ENCODE measurements at regions not wholly inside any gene's neighbourhood (a gene's known extent, or its start where the extent isn't known, plus 50 kb on each side); places are given as distances from the start of the nearest gene placed in this dataset.

DNA sequence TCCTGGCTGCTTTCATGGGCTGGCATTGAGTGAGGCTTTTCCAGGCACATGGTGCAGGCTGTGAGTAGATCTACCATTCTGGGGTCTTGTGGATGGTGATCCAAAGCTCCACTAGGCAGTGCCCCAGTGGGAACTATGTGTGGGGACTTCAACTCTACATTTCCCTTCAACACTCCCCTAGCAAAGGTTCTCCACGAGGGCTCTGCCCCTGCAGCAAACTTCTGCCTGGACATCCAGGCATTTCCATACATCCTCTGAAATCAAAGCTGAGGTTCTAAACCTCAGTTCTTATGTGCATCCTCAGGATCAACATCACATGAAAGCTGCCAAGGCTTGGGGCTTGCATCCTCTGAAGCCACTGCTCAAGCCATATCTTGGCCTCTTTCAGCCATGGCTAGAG is 282.9 kb upstream of the ZPLD1 start:
- H3K4me3 ChIP-seq (ENCODE audit: low read depth, low read length), result no peak overlapping the region
- DNase-seq (ENCODE audit: low read depth), result no peak
- TF ChIP-seq, protein P1, sequence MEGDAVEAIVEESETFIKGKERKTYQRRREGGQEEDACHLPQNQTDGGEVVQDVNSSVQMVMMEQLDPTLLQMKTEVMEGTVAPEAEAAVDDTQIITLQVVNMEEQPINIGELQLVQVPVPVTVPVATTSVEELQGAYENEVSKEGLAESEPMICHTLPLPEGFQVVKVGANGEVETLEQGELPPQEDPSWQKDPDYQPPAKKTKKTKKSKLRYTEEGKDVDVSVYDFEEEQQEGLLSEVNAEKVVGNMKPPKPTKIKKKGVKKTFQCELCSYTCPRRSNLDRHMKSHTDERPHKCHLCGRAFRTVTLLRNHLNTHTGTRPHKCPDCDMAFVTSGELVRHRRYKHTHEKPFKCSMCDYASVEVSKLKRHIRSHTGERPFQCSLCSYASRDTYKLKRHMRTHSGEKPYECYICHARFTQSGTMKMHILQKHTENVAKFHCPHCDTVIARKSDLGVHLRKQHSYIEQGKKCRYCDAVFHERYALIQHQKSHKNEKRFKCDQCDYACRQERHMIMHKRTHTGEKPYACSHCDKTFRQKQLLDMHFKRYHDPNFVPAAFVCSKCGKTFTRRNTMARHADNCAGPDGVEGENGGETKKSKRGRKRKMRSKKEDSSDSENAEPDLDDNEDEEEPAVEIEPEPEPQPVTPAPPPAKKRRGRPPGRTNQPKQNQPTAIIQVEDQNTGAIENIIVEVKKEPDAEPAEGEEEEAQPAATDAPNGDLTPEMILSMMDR (conservative IDR thresholded peaks at IDR 0.05; ENCODE audit: low read depth, low read length), result no peak

DNA sequence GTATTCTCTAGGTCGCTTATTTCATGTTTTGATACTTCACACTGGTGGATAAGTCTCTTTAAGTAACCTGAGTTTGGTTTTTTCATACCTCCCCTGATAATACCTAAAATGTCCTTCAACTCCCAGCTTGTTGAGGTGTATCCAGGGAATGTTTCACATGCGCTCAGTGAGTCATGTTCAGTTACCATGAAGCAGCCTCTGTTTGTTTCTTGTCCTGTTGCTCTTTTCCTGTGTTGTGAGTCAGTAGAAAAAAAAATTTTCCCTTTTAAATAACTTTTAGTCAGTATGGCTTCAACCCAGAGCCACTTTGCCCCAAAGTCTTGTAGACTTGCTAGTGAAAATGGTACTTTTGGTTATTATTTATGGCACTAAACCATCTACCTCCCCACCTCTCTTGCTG is 278.4 kb upstream of the ZPLD1 start:
- DNase-seq (ENCODE audit: low read depth), result peak; percentile 94
- TF ChIP-seq, protein P1 (conservative IDR thresholded peaks at IDR 0.05; ENCODE audit: low read depth, low read length), result no peak
- no peak overlapping the region for H3K4me3 ChIP-seq (ENCODE audit: low read depth, low read length)

DNA sequence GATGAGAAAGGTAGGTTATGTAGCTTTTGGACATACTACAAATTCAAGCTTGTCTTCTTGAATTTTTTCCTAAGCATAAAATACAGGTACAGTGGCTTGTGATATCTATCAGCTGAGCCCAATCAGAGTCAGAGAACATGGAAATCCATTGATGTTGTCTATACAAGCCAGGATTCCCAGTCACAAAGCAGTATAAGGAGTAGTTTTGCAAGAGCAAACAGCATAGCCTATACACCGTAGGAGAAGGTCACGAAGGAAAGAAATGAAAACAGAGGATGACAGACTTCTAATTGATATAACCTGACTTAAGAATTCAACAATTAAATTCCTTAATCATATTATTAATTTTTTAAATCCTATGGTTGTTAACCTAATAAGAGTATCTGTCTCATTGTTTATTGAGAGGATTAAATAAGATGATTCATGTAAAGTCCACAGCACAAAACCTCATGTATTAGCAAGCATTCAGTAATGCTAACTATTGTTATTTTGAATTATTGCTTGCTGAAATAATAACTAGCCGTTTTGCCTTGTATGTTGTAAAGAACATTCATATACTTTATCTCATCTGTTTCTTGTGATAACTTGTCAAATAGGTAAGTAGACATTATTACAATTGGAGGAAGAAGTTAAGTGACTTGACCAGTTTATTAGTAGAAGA is 276.6 kb upstream of the ZPLD1 start:
- TF ChIP-seq, protein P1 (conservative IDR thresholded peaks at IDR 0.05; ENCODE audit: low read depth, low read length), result no peak
- peak; percentile 27 for DNase-seq (ENCODE audit: low read depth)
- H3K4me3 ChIP-seq (ENCODE audit: low read depth, low read length), result no peak overlapping the region

DNA sequence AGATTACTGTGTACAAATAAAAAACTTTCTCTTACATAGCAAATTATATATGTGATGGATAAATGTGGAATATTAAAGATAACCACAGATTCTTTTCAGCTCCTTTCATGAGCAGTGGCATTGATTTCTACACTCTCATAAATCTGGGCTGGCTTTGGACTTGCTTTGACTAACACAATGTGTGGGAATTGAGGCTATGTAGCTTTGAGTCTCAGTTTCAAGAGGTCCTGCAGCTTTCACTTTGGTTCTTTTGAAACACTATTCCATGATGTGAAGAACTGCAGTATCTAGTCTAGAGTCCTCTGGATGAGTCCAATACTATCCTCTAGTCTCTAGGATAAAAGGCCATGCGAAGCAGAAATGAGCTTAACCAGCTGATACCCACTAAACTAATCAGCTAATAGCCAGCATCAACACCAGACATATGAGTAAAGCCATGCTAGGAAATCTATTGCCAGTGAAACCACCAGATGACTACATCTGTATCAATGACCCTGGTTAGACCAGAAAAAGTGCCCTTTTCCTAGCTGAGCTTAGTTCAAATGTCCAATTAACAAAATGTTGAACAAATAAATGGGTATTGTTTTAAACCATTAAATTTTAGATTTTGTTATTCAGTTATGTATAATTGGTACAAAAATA is 274.9 kb upstream of the ZPLD1 start:
- TF ChIP-seq, protein P1 (conservative IDR thresholded peaks at IDR 0.05; ENCODE audit: low read depth, low read length), result no peak

DNA sequence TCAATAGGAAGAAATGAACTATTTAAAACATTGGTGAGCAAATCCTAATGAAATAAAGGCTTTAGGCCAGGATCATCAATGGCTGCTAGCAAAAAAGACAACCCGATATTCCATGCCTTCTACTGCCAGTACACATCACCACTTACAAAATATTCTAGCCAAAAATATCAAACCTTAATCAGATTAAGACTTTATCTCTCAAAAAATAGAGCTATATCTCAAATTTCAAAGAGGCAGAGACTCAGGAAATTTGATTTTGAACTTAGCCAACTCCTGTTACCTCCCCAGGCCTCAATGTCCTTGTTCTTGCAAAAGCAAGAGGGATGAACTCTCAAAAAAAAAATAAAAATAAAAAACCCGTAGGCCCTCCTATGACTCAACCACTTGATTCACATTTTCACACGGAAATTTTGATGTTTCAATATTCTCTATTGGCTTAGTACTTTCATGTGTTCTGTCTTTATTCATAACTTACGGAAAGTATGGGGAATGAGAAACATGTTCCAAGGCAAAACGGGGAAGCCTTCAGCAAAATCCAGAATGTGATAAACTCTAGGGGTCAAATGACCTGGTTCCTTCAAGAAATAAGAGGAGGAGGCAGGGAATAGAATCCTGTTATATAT is 273.3 kb upstream of the ZPLD1 start:
- no peak overlapping the region for H3K4me3 ChIP-seq (ENCODE audit: low read depth, low read length)
- TF ChIP-seq, protein P1 (conservative IDR thresholded peaks at IDR 0.05; ENCODE audit: low read depth, low read length), result no peak
- DNase-seq (ENCODE audit: low read depth), result peak; percentile 59

More for the DNA sequence above, 274.9 kb upstream of the ZPLD1 start:
- DNase-seq (ENCODE audit: low read depth), result no peak
- H3K4me3 ChIP-seq (ENCODE audit: low read depth, low read length), result no peak overlapping the region

DNA sequence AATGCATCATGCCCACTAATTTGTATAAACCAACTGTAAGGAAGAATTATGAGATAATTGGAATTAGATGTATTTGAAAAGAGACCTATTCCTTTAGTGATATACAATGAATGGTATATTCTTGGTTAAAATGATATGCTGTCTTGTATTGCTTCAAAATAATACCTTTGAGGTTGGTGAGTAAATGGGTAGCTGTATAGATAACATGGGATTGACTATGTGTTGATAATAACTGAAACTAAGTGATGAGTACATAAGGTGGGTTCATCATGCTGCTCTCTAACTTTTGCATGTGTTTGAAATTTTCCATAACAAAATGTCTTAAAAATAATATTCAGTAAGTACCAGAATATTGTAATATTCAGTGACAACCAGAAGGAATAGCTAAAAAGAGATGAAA is 272.6 kb upstream of the ZPLD1 start:
- H3K4me3 ChIP-seq (ENCODE audit: low read depth, low read length), result no peak overlapping the region
- DNase-seq (ENCODE audit: low read depth), result no peak
- TF ChIP-seq, protein P1 (conservative IDR thresholded peaks at IDR 0.05; ENCODE audit: low read depth, low read length), result no peak
